GM12878 (cell line): ENCODE measurements at regions not wholly inside any gene's neighbourhood (a gene's known extent, or its start where the extent isn't known, plus 50 kb on each side); places are given as distances from the start of the nearest gene placed in this dataset.

Experiments
- ATAC-seq: fragments of 200-7000 bp; cut with Tn5 transposase; 3 replicates; pipeline ENCODE4 v1.9.1; 2020; ENCODE audit warnings: mild to moderate bottlenecking, moderate library complexity
- BruUV-seq: library from RNA; stranded (reverse); fragments of 400-500 nt; replicated peaks from 2 replicates; lab custom pipeline; 2021; lab: Mats Ljungman, UMichigan
- CTCF ChIA-PET: fragments of 300-600 bp; sonication (Branson Sonifier 250); formaldehyde crosslinking; extraction: SDS; loops from one replicate; lab custom pipeline; 2021; ENCODE audit warnings: inconsistent platforms; lab: Yijun Ruan, JAX
- POLR2A ChIA-PET: fragments of 350-600 bp; formaldehyde crosslinking; extraction: SDS; loops from one replicate; lab custom pipeline; 2021; ENCODE audit warnings: inconsistent platforms; lab: Charles Lee
- RAD21 ChIA-PET: fragments of 300-600 bp; sonication (Branson Sonifier 250); formaldehyde crosslinking; loops from one replicate; lab custom pipeline; 2023; ENCODE audit warnings: antibody characterized with exemption; ENCODE audit not compliant: unreplicated experiment; lab: Charles Lee
- SMC1A ChIA-PET: fragments of 300-600 bp; sonication (Branson Sonifier 250); formaldehyde crosslinking; loops from one replicate; lab custom pipeline; 2023; ENCODE audit not compliant: unreplicated experiment, uncharacterized antibody; lab: Charles Lee
- DNase-seq: peaks from one replicate; pipeline ENCODE4 v3.0.0-alpha.2; 2011; ENCODE audit warnings: low read depth, low spot score
- FAIRE-seq: peaks from 3 replicates; lab custom pipeline; 2011; peaks lifted over from hg19 to GRCh38; lab: Jason Lieb, UNC
- H2AFZ ChIP-seq: 2 replicates; pipeline ENCODE4 v1.6.0; 2011; ENCODE audit warnings: low read depth, low read length, control low read depth; ENCODE audit not compliant: control insufficient read depth
- H3K27ac ChIP-seq: 2 replicates; pipeline ENCODE4 v1.5.1; 2011; ENCODE audit warnings: control low read depth; ENCODE audit not compliant: control insufficient read depth, insufficient read depth
- H3K27me3 ChIP-seq, 2 experiments: replicated peaks in 1 of 2; 2 replicates each; pipeline versions ENCODE4 v1.6.0 to v1.6.1; 2011; ENCODE audit warnings: low read length in 1 of 2; ENCODE audit not compliant: control insufficient read depth in 2 of 2, insufficient read depth in 2 of 2
- H3K36me3 ChIP-seq, 2 experiments: 2 replicates each; pipeline ENCODE4 v1.5.1; 2011; ENCODE audit warnings: low read length in 1 of 2; ENCODE audit not compliant: control insufficient read depth in 2 of 2, insufficient read depth in 2 of 2
- H3K4me1 ChIP-seq: 2 replicates; pipeline ENCODE4 v1.6.1; 2011; ENCODE audit warnings: mild to moderate bottlenecking, low read length, moderate library complexity, mixed read lengths; ENCODE audit not compliant: control insufficient read depth, insufficient read depth
- H3K4me2 ChIP-seq: 2 replicates; pipeline ENCODE4 v1.6.0; 2011; ENCODE audit warnings: control low read depth; ENCODE audit not compliant: control insufficient read depth, insufficient read depth
- H3K4me3 ChIP-seq: fragments of 200-600 bp; sonication (generic); 2 replicates; pipeline ENCODE4 v1.5.1; 2016
- H3K79me2 ChIP-seq: 2 replicates; pipeline ENCODE4 v1.6.0; 2011; ENCODE audit warnings: low read length; ENCODE audit not compliant: control insufficient read depth, insufficient read depth
- H3K9ac ChIP-seq: 2 replicates; pipeline ENCODE4 v1.8.0; 2011; ENCODE audit warnings: low read length, control low read depth, mixed read lengths; ENCODE audit not compliant: control insufficient read depth, insufficient read depth
- H3K9me3 ChIP-seq: replicated peaks from 3 replicates; pipeline ENCODE4 v1.5.1; 2011; ENCODE audit warnings: mild to moderate bottlenecking, low read length; ENCODE audit not compliant: control insufficient read depth, insufficient read depth
- H4K20me1 ChIP-seq: 2 replicates; pipeline ENCODE4 v1.6.0; 2011; ENCODE audit not compliant: control insufficient read depth, insufficient read depth
- EED ChIP-seq: sonication (generic); IDR thresholded peaks from 2 replicates; pipeline ENCODE4 v1.6.1; 2016; ENCODE audit warnings: antibody characterized with exemption, low read depth
- EP300 ChIP-seq, 2 experiments: fragments of 150-350 bp in 1 of 2; IDR thresholded peaks; 2 replicates each; pipeline ENCODE4 v1.6.1; 2011 to 2012; ENCODE audit warnings: low read depth in 2 of 2, low read length in 2 of 2, borderline replicate concordance in 1 of 2, improper control_type of control experiment in 1 of 2, inconsistent platforms in 1 of 2; ENCODE audit not compliant: control insufficient read depth in 1 of 2
- FOXM1 ChIP-seq: IDR thresholded peaks from 2 replicates; pipeline ENCODE4 v1.6.1; 2012; ENCODE audit warnings: low read depth, mild to moderate bottlenecking, inconsistent platforms, low read length, moderate library complexity
- GABPA ChIP-seq: IDR thresholded peaks from 2 replicates; pipeline ENCODE4 v1.6.1; 2014; ENCODE audit warnings: antibody characterized with exemption, low read depth, mild to moderate bottlenecking, inconsistent platforms
- IKZF2 ChIP-seq, 2 experiments: fragments of 450-650 bp; IDR thresholded peaks; 2 replicates each; pipeline ENCODE4 v1.6.1; 2017; ENCODE audit warnings: mild to moderate bottlenecking in 2 of 2, moderate library complexity in 2 of 2
- NFXL1 ChIP-seq: fragments of 450-650 bp; IDR thresholded peaks from 2 replicates; pipeline ENCODE4 v1.6.1; 2017; ENCODE audit warnings: antibody characterized with exemption, mild to moderate bottlenecking, borderline replicate concordance
- NRF1 ChIP-seq: conservative IDR thresholded peaks from 2 replicates; pipeline ENCODE4 v1.6.1; 2011; ENCODE audit warnings: mild to moderate bottlenecking, low read depth, low read length, improper control_type of control experiment
- PAX8 ChIP-seq: fragments of 450-650 bp; IDR thresholded peaks from 2 replicates; pipeline ENCODE4 v1.6.1; 2017; ENCODE audit warnings: mild to moderate bottlenecking, moderate library complexity
- POLR2AphosphoS2 ChIP-seq: IDR thresholded peaks from 2 replicates; pipeline ENCODE4 v1.6.1; 2011; ENCODE audit warnings: low read depth, mild to moderate bottlenecking, low read length, improper control_type of control experiment, moderate library complexity
- RUNX3 ChIP-seq: IDR thresholded peaks from 2 replicates; pipeline ENCODE4 v1.6.1; 2012; ENCODE audit warnings: low read length, inconsistent platforms
- SMAD5 ChIP-seq: IDR thresholded peaks from 2 replicates; pipeline ENCODE4 v1.6.1; 2016; ENCODE audit warnings: antibody characterized with exemption, low read depth
- STAT3 ChIP-seq: IDR thresholded peaks from 2 replicates; pipeline ENCODE4 v1.6.1; 2011; ENCODE audit warnings: low read depth, low read length, improper control_type of control experiment
- TARDBP ChIP-seq: IDR thresholded peaks from 2 replicates; pipeline ENCODE4 v1.6.1; 2016; ENCODE audit warnings: borderline replicate concordance
- TCF12 ChIP-seq: IDR thresholded peaks from 2 replicates; pipeline ENCODE4 v1.6.1; 2011; ENCODE audit warnings: low read depth, mild to moderate bottlenecking, low read length
- ZZZ3 ChIP-seq: IDR thresholded peaks from 2 replicates; pipeline ENCODE4 v1.6.1; 2011; ENCODE audit warnings: low read depth; ENCODE audit not compliant: control insufficient read depth, insufficient read length
- WGBS: methylation state at CpG from one replicate; pipeline ENCODE4 v1.1.6; 2016; ENCODE audit warnings: low lambda C conversion rate; ENCODE audit not compliant: insufficient replicate concordance, insufficient coverage; ENCODE audit errors: missing lambda C conversion rate; 5-methylcytosine and 5-hydroxymethylcytosine counted together
- in situ Hi-C: fragments of 300-500 bp; cut with MboI; formaldehyde crosslinking; loops from 9 replicates; pipeline ENCODE4 v1.14.3; 2018; ENCODE audit warnings: mixed read lengths
- intact Hi-C: fragments of 100-400 bp; cut with micrococcal nuclease; formaldehyde crosslinking; loops from one replicate; pipeline ENCODE4 v1.14.2; 2022; ENCODE audit not compliant: unreplicated experiment
- TF ChIP-seq, protein P1 (sequence below): fragments of 450-650 bp; formaldehyde crosslinking; IDR thresholded peaks from 2 replicates; pipeline ENCODE4 v1.4.0; 2020; ENCODE audit warnings: mild to moderate bottlenecking, moderate library complexity

DNA sequence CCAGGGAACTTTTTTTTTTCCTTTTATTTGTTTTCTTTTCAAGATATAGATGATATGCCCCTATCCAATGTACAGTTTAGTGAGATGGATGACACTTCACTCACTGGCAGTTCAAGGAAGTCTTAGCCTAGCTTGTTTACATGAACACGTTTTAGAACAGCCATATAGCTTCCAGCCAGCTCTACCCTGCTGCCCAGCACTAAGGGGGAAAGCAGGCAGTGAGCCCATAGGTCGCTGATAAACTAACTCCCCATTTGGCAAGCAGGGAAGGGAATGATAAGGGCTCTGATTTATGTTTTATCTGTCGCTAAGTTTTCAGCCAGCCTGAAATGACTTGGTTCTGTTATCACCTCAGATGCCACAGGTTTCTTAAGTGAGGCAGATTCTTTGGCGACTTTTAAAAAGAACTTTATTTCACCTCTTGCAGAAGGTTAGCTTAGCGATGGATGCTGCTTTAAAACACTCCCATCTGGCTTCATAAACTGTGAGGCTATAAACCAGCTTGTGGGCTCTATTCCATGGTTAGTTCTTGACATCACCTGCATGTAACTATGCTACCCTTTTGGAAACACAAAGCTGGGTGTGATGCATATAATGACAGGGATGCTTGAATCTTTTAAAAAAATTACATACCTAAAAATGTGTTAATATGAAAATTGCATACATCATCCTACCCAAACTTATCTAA lies 348.4 kb downstream of the FBXO8 start (continued):
- TF ChIP-seq EP300 (IDR thresholded peaks at IDR 0.05; ENCODE audit: borderline replicate concordance in 1 of 2, control insufficient read depth in 1 of 2, low read depth in 2 of 2, low read length in 2 of 2) = no peak
- TF ChIP-seq PAX8 = no peak
- TF ChIP-seq IKZF2 (IDR thresholded peaks at IDR 0.05) = no peak

DNA sequence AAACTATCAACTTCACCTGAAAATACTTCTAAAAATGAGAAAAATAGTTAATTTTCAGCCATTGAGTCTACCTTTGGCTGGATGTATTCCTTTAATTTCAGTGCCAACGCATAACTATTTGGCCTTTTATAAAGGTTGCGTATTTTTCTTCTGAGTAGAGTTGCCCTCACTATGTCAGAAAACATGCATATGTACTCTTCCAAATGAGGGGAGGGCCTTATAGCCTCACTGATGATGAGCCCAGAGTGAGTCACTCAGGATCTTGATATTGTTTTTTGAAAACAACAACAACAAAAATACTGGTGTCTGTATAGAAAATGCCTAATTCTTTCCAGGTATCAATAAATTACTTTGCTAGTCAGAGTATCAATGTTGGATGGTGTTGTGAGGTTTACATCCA lies 349.3 kb downstream of the FBXO8 start:
- no peaks in the 10 kb centered on the region for H3K27me3 ChIP-seq
- ChIA-PET POLR2A (no interaction called here), RAD21 (no interaction called here), CTCF (no interaction called here), SMC1A (no interaction called here)
- TF ChIP-seq TCF12 (no peak), EED (no peak), POLR2AphosphoS2 (no peak), NFXL1 (no peak), FOXM1 (no peak), GABPA (no peak), TARDBP (no peak), STAT3 (no peak), RUNX3 (no peak), SMAD5 (no peak), ZZZ3 (no peak), NRF1 (no peak)
- TF ChIP-seq, protein P1, sequence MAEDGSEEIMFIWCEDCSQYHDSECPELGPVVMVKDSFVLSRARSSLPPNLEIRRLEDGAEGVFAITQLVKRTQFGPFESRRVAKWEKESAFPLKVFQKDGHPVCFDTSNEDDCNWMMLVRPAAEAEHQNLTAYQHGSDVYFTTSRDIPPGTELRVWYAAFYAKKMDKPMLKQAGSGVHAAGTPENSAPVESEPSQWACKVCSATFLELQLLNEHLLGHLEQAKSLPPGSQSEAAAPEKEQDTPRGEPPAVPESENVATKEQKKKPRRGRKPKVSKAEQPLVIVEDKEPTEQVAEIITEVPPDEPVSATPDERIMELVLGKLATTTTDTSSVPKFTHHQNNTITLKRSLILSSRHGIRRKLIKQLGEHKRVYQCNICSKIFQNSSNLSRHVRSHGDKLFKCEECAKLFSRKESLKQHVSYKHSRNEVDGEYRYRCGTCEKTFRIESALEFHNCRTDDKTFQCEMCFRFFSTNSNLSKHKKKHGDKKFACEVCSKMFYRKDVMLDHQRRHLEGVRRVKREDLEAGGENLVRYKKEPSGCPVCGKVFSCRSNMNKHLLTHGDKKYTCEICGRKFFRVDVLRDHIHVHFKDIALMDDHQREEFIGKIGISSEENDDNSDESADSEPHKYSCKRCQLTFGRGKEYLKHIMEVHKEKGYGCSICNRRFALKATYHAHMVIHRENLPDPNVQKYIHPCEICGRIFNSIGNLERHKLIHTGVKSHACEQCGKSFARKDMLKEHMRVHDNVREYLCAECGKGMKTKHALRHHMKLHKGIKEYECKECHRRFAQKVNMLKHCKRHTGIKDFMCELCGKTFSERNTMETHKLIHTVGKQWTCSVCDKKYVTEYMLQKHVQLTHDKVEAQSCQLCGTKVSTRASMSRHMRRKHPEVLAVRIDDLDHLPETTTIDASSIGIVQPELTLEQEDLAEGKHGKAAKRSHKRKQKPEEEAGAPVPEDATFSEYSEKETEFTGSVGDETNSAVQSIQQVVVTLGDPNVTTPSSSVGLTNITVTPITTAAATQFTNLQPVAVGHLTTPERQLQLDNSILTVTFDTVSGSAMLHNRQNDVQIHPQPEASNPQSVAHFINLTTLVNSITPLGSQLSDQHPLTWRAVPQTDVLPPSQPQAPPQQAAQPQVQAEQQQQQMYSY (CRISPR knock-in tag) = no peak
- H2AFZ ChIP-seq = no peak overlapping the region
- intact Hi-C loops = no loop called here
- ATAC-seq = no peak
- no peak for DNase-seq
- WGBS = 23% methylated on average over 2 of the region's 2 CpGs
- no peaks in the 10 kb centered on the region for H3K36me3 ChIP-seq
- H3K79me2 ChIP-seq = no peaks in the 10 kb centered on the region
- no peaks in the 10 kb centered on the region for H4K20me1 ChIP-seq
- H3K4me1 ChIP-seq = no peaks in the 10 kb centered on the region
- no TSS peak for BruUV-seq
- H3K9me3 ChIP-seq = no peaks in the 10 kb centered on the region
- no peak for FAIRE-seq
- in situ Hi-C loops = no loop called here
- H3K9ac ChIP-seq = no peak overlapping the region
- no peak overlapping the region for H3K27ac ChIP-seq
- H3K4me2 ChIP-seq = no peak overlapping the region
- H3K4me3 ChIP-seq = no peak overlapping the region
